Endothelial cell (in vitro differentiated cells): ENCODE measurements at regions not wholly inside any gene's neighbourhood (a gene's known extent, or its start where the extent isn't known, plus 50 kb on each side); places are given as distances from the start of the nearest gene placed in this dataset.

Experiments
- DNase-seq: peaks from one replicate; pipeline ENCODE4 v3.0.0; 2021; ENCODE audit warnings: low spot score
- H3K27ac Mint-ChIP-seq: one replicate; pipeline ENCODE4 v1.8.0; 2021; ENCODE audit warnings: mixed read lengths, inconsistent platforms; ENCODE audit not compliant: unreplicated experiment
- H3K27me3 Mint-ChIP-seq: one replicate; pipeline ENCODE4 v1.8.0; 2021; ENCODE audit warnings: mild to moderate bottlenecking, moderate library complexity, mixed read lengths, inconsistent platforms; ENCODE audit not compliant: unreplicated experiment
- H3K36me3 Mint-ChIP-seq: one replicate; pipeline ENCODE4 v1.8.0; 2021; ENCODE audit warnings: mild to moderate bottlenecking, low read depth, mixed read lengths, inconsistent platforms; ENCODE audit not compliant: unreplicated experiment
- H3K4me1 Mint-ChIP-seq: one replicate; pipeline ENCODE4 v1.8.0; 2021; ENCODE audit warnings: mild to moderate bottlenecking, mixed read lengths, inconsistent platforms; ENCODE audit not compliant: unreplicated experiment
- H3K4me3 Mint-ChIP-seq: one replicate; pipeline ENCODE4 v1.8.0; 2021; ENCODE audit warnings: mild to moderate bottlenecking, mixed read lengths, inconsistent platforms; ENCODE audit not compliant: unreplicated experiment
- H3K9me3 Mint-ChIP-seq: one replicate; pipeline ENCODE4 v1.8.0; 2021; ENCODE audit warnings: mixed read lengths, inconsistent platforms; ENCODE audit not compliant: unreplicated experiment
- CTCF ChIP-seq: fragments of 200-600 bp; sonication (generic); IDR thresholded peaks from one replicate; pipeline ENCODE4 v1.5.0; 2021; ENCODE audit warnings: antibody characterized with exemption; ENCODE audit not compliant: unreplicated experiment

DNA sequence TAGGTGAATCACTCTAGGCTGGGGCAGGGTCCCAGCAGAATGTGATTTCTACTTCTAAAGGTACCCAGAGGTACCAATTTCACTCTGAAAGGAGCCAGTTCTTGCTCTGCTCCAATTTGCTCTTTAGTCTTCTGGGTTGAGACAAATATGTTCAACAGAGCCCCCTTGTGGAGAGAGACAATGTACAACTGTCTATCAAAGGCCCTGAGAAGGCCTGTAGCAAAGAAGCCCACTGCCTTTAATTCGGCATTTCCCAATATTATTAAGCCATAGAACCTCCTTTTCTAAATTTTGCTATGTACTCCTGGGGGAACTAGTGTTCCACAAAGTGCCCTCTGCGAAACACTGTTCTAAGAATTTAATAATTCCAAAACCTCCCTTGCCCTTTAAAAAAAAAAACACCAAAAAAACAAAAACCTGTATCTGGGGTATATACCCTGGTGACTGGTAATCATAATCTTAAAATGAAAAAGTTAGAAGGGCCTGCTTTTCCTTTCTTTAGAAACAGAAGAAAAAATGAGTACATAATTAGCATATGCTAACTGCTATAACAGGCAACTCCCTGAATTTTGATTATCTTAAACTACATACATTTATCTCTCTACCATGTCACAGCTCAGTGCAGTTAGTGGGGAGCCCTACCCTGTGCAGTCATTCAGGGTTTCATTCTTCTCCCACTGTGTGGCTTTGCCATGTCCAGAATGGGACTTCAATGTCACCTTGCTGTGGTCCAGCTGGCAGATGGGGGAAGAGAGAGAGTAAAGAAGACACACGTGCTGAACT lies 160.9 kb upstream of the BMPER start:
- Mint-ChIP-seq H3K27me3 (peaks cover 4% of the 10 kb centered on the region), H3K36me3 (peaks cover 4% of the 10 kb centered on the region), H3K4me3 (no peak overlapping the region), H3K9me3 (no peaks in the 10 kb centered on the region), H3K4me1 (peaks cover 24% of the 10 kb centered on the region), H3K27ac (no peak overlapping the region)
- peak; percentile 28 for DNase-seq
- peak; percentile 43 for TF ChIP-seq CTCF

- TF ChIP-seq CTCF = no peak
- no peak for DNase-seq
- Mint-ChIP-seq H3K4me3 (no peak overlapping the region), H3K27ac (no peak overlapping the region), H3K27me3 (peaks cover 4% of the 10 kb centered on the region), H3K36me3 (peaks cover 4% of the 10 kb centered on the region), H3K4me1 (peaks cover 24% of the 10 kb centered on the region), H3K9me3 (no peaks in the 10 kb centered on the region)
Measured at GRCh38 chr7:33745934-33746333, 159.4 kb upstream of the BMPER start.

GRCh38 chr7:33748793-33749192 lies 156.5 kb upstream of the BMPER start:
- H3K9me3 Mint-ChIP-seq = no peaks in the 10 kb centered on the region
- peaks cover 1% of the 10 kb centered on the region for H3K27me3 Mint-ChIP-seq
- no peak for DNase-seq
- H3K4me3 Mint-ChIP-seq = no peak overlapping the region
- no peak overlapping the region for H3K27ac Mint-ChIP-seq
- no peak for TF ChIP-seq CTCF
- peaks cover 12% of the 10 kb centered on the region for H3K4me1 Mint-ChIP-seq
- H3K36me3 Mint-ChIP-seq = peaks cover 3% of the 10 kb centered on the region

DNA sequence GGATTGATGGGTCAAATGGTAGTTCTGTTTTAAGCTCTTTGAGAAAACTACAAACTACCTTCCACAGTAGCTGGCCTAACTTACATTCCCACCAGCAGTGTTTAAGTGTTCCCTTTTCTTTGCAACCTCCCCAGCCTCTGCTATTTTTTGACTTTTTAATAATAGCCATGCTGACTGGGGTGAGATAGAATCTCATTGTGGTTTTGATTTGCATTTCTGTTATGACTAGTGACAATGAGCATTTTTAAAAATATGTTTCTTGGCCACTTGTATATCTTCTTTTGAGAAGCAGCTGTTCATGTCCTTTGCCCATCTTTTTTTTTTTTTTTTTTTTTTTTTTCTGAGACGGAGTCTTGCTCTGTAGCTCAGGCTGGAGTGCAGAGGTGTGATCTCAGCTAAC lies 155.2 kb upstream of the BMPER start:
- no peak for DNase-seq
- TF ChIP-seq CTCF = no peak
- H3K27me3 Mint-ChIP-seq = no peaks in the 10 kb centered on the region
- peaks cover 3% of the 10 kb centered on the region for H3K36me3 Mint-ChIP-seq
- no peak overlapping the region for H3K4me3 Mint-ChIP-seq
- H3K27ac Mint-ChIP-seq = no peak overlapping the region
- H3K9me3 Mint-ChIP-seq = no peaks in the 10 kb centered on the region
- H3K4me1 Mint-ChIP-seq = peaks cover 12% of the 10 kb centered on the region

- H3K27me3 Mint-ChIP-seq = no peaks in the 10 kb centered on the region
- H3K36me3 Mint-ChIP-seq = peaks cover 3% of the 10 kb centered on the region
- no peak overlapping the region for H3K4me3 Mint-ChIP-seq
Measured at GRCh38 chr7:33751443-33751842, 153.9 kb upstream of the BMPER start.

More at GRCh38 chr7:33751443-33751842, 153.9 kb upstream of the BMPER start:
- Mint-ChIP-seq H3K27ac (no peak overlapping the region), H3K4me1 (peaks cover 18% of the 10 kb centered on the region), H3K9me3 (no peaks in the 10 kb centered on the region)
- DNase-seq = no peak
- no peak for TF ChIP-seq CTCF
